Right cardiac atrium (tissue), 5 donors: ENCODE measurements at regions not wholly inside any gene's neighbourhood (a gene's known extent, or its start where the extent isn't known, plus 50 kb on each side); places are given as distances from the start of the nearest gene placed in this dataset.

Experiments used
- ATAC-seq, 2 donors: fragments of 200-7000 bp; cut with Tn5 transposase; one replicate each; pipeline versions ENCODE4 v1.8.0 to v1.9.1; 2020; ENCODE audit warnings: moderate library complexity in 2 of 2, mild to moderate bottlenecking in 1 of 2
- DNase-seq, 3 donors: peaks; one replicate each; pipeline ENCODE4 v3.0.0-alpha.2; 2020
- H3K27ac ChIP-seq: one replicate; pipeline ENCODE4 v1.5.1; 2013; ENCODE audit warnings: mild to moderate bottlenecking, low read length, control low read depth, moderate library complexity
- H3K27me3 ChIP-seq: one replicate; pipeline ENCODE4 v1.6.1; 2013; ENCODE audit not compliant: control insufficient read depth, insufficient read depth
- H3K4me1 ChIP-seq: one replicate; pipeline ENCODE4 v1.6.1; 2013; ENCODE audit warnings: low read length; ENCODE audit not compliant: control insufficient read depth, insufficient read depth
- H3K4me3 ChIP-seq: one replicate; pipeline ENCODE4 v1.5.1; 2013; ENCODE audit warnings: low read length, control low read depth
- H3K9me3 ChIP-seq: one replicate; pipeline ENCODE4 v1.6.1; 2013; ENCODE audit warnings: low read length; ENCODE audit not compliant: control insufficient read depth
- WGBS: extraction: QIAGEN DNeasy Blood & Tissue Kit; methylation state at CpG from one replicate; pipeline ENCODE4 v1.1.7; 2013; 5-methylcytosine and 5-hydroxymethylcytosine counted together
- intact Hi-C, 4 donors: fragments of 100-400 bp; cut with DNase I; formaldehyde crosslinking; loops; one replicate each; pipeline versions ENCODE4 v1.11.0 to v1.14.0; 2022 to 2023
- donor health status: healthy with polysubstance abuse.
- donor health status: DM: no; HTN: yes; CAD: no.
- donor health status: DM: no; HTN: no; CAD: no.
- donor health status: DM: no; HTN: yes; CAD: no; lungs with severe emphysema.
- donor health status: DM: yes; HTN: yes; CAD: no.

- intact Hi-C loops: loop anchor here in 3 of 4 donors (5.0 to 10.0 kb wide), 5 partner anchors 175 to 865 kb away; partner anchors contain the start of gene IGSF21 (in 1 of the 3)
- 32% methylated on average over 10 of the region's 10 CpGs for WGBS
- H3K27ac ChIP-seq: no peak overlapping the region
- H3K27me3 ChIP-seq: no peaks in the 10 kb centered on the region
- no peak for DNase-seq
- H3K4me1 ChIP-seq: no peaks in the 10 kb centered on the region
- no peaks in the 10 kb centered on the region for H3K9me3 ChIP-seq
- no peak for ATAC-seq
- no peak overlapping the region for H3K4me3 ChIP-seq
Observed at GRCh38 chr1:17919525-17920439, 164.6 kb downstream of the ACTL8 start.

GRCh38 chr1:17920881-17921640 lies 165.9 kb downstream of the ACTL8 start:
- Histone ChIP-seq H3K4me3 (no peak overlapping the region), H3K4me1 (no peaks in the 10 kb centered on the region), H3K27me3 (no peaks in the 10 kb centered on the region), H3K9me3 (no peaks in the 10 kb centered on the region), H3K27ac (no peak overlapping the region)
- WGBS: 63% methylated on average over 9 of the region's 9 CpGs
- no peak for DNase-seq
- no peak for ATAC-seq
- intact Hi-C loops: loop anchor here in 3 of 4 donors (5.0 to 10.0 kb wide), 3 partner anchors 174 to 184 kb away; partner anchors contain the start of gene IGSF21 (in 1 of the 3)

DNA sequence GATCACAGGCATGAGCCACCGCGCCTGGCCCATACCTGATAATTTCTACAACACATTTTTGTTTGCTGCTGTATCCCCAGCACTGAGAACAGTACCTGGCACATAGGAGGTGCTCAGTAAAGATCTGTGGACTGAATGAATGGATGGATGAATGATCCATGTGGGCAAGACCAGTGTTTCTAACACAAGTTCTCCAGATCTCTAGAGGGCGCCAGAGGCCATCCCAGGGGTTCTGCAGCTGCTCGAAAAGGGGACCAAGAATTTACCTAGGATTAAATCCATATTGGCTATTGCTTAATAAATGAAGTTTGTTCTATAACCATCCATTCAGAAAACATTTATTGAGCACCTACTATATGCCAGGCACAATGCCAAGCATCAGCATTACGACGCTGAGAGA lies 167.7 kb downstream of the ACTL8 start:
- ATAC-seq: no peak
- DNase-seq: peak; percentile 28 to 59 (median 57)
- 9% methylated on average over 6 of the region's 6 CpGs for WGBS
- Histone ChIP-seq H3K27ac (no peak overlapping the region), H3K4me3 (no peak overlapping the region), H3K4me1 (no peaks in the 10 kb centered on the region), H3K27me3 (no peaks in the 10 kb centered on the region), H3K9me3 (no peaks in the 10 kb centered on the region)
- intact Hi-C loops: loop anchor here in 3 of 4 donors (5.0 to 10.0 kb wide), 3 partner anchors 172 to 182 kb away; partner anchors contain the start of gene IGSF21 (in 1 of the 3)

GRCh38 chr1:17923666-17924065 lies 168.5 kb downstream of the ACTL8 start:
- no peak overlapping the region for H3K4me3 ChIP-seq
- 43% methylated on average over 4 of the region's 4 CpGs for WGBS
- ATAC-seq (peak; percentile 61 to 70), DNase-seq (peak in 2 of 3 donors; percentile 49 to 59)
- no peak overlapping the region for H3K27ac ChIP-seq
- intact Hi-C loops: loop anchor here in 3 of 4 donors (5.0 to 10.0 kb wide), 3 partner anchors 171 to 181 kb away; partner anchors contain the start of gene IGSF21 (in 1 of the 3)
- H3K4me1 ChIP-seq: no peaks in the 10 kb centered on the region
- H3K9me3 ChIP-seq: no peaks in the 10 kb centered on the region
- H3K27me3 ChIP-seq: no peaks in the 10 kb centered on the region

- Histone ChIP-seq H3K27me3 (no peaks in the 10 kb centered on the region), H3K4me1 (no peaks in the 10 kb centered on the region), H3K9me3 (no peaks in the 10 kb centered on the region), H3K4me3 (no peak overlapping the region), H3K27ac (no peak overlapping the region)
- intact Hi-C loops: loop anchor here in 3 of 4 donors (5.0 to 10.0 kb wide), 3 partner anchors 170 to 180 kb away; partner anchors contain the start of gene IGSF21 (in 1 of the 3)
- ATAC-seq: no peak
- no peak for DNase-seq
Observed at GRCh38 chr1:17924578-17924977, 169.4 kb downstream of the ACTL8 start.

- Histone ChIP-seq H3K9me3 (no peaks in the 10 kb centered on the region), H3K4me1 (peaks cover 2% of the 10 kb centered on the region), H3K4me3 (no peak overlapping the region), H3K27ac (no peak overlapping the region), H3K27me3 (no peaks in the 10 kb centered on the region)
- intact Hi-C loops: loop anchor here in 2 of 4 donors (10.0 kb wide), 2 partner anchors 169 to 179 kb away; partner anchors contain the start of gene IGSF21 (in 1 of the 2)
- DNase-seq (no peak), ATAC-seq (no peak)
- 18% methylated on average over 15 of the region's 15 CpGs for WGBS
Observed at GRCh38 chr1:17925290-17926237, 170.4 kb downstream of the ACTL8 start.

- DNase-seq (no peak), ATAC-seq (no peak)
- intact Hi-C loops: loop anchor here in 2 of 4 donors (10.0 kb wide), 2 partner anchors 168 to 178 kb away; partner anchors contain the start of gene IGSF21 (in 1 of the 2)
- no peaks in the 10 kb centered on the region for H3K9me3 ChIP-seq
- H3K27me3 ChIP-seq: no peaks in the 10 kb centered on the region
- WGBS: 77% methylated on average over 4 of the region's 4 CpGs
- H3K27ac ChIP-seq: no peak overlapping the region
- H3K4me1 ChIP-seq: peaks cover 3% of the 10 kb centered on the region
- no peak overlapping the region for H3K4me3 ChIP-seq
Observed at GRCh38 chr1:17926906-17927305, 171.8 kb downstream of the ACTL8 start.

DNA sequence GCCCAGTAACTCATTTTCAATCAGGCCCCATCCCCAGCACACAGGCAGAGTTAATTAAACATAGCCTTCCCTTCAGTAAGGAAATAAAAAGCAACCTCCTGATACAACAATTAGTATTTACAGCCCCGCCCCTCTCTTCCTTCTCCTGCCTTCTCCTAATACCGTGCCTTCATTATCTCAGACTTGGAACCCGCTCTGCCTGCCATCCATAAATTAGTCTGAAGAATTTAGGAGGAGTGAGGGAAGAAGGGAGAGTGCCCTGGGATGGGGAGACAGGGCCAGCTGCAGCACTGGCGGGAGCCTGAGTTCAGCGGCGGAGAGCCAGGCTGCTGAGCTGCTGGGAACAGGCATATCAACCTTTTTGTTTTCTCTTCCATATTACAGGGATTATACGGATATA lies 172.8 kb downstream of the ACTL8 start:
- H3K27ac ChIP-seq: no peak overlapping the region
- H3K27me3 ChIP-seq: no peaks in the 10 kb centered on the region
- H3K4me1 ChIP-seq: peaks cover 3% of the 10 kb centered on the region
- no peak for ATAC-seq
- intact Hi-C loops: loop anchor here in 2 of 4 donors (10.0 kb wide), 2 partner anchors 167 to 177 kb away; partner anchors contain the start of gene IGSF21 (in 1 of the 2)
- no peak for DNase-seq
- H3K9me3 ChIP-seq: no peaks in the 10 kb centered on the region
- WGBS: 49% methylated on average over 7 of the region's 7 CpGs
- H3K4me3 ChIP-seq: no peak overlapping the region

DNA sequence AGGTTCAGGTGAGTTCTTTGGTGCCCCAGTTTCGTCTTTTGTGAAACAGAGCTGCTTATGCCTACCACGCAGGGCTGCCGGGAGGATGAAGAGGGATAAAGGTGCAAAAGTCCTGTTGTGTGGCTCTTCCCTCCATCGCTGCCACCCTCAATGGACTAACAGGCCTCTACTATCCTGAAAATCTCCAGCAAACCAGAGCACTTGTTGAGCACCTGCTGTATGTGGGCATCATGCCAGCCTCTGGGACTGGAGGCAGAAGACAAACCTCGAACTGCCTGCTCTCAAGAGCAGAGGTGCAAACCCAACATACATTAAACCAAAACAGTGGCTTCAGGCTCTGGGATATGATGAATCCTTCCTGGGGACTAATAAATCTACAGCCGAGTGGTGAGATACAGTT lies 174.1 kb downstream of the ACTL8 start:
- Histone ChIP-seq H3K27me3 (no peaks in the 10 kb centered on the region), H3K4me3 (no peak overlapping the region), H3K9me3 (no peaks in the 10 kb centered on the region), H3K27ac (no peak overlapping the region), H3K4me1 (peaks cover 3% of the 10 kb centered on the region)
- no peak for DNase-seq
- intact Hi-C loops: loop anchor here in 2 of 4 donors (10.0 kb wide), 2 partner anchors 166 to 176 kb away; partner anchors contain the start of gene IGSF21 (in 1 of the 2)
- ATAC-seq: no peak
- 81% methylated on average over 6 of the region's 6 CpGs for WGBS

GRCh38 chr1:17930635-17931034 lies 175.5 kb downstream of the ACTL8 start:
- no peaks in the 10 kb centered on the region for H3K9me3 ChIP-seq
- no peak overlapping the region for H3K4me3 ChIP-seq
- H3K27ac ChIP-seq: peak overlapping the region; percentile 77
- H3K4me1 ChIP-seq: peaks cover 3% of the 10 kb centered on the region
- intact Hi-C loops: no loop called here
- H3K27me3 ChIP-seq: no peaks in the 10 kb centered on the region
- DNase-seq (peak in 1 of 3 donors; percentile 61), ATAC-seq (peak; percentile 67 to 70)
- 28% methylated on average over 4 of the region's 4 CpGs for WGBS
